Testis (tissue), 2 donors: ENCODE measurements at regions not wholly inside any gene's neighbourhood (a gene's known extent, or its start where the extent isn't known, plus 50 kb on each side); places are given as distances from the start of the nearest gene placed in this dataset.

Experiments
- CTCF ChIP-seq, 3 experiments: fragments of 450-650 bp in 2 of 3; fragments of 200-600 bp in 1 of 3; sonication (generic) in 1 of 3; IDR thresholded peaks; one replicate each; pipeline ENCODE4 v1.5.1; 2016 to 2019; ENCODE audit warnings: antibody characterized with exemption in 3 of 3, mild to moderate bottlenecking in 2 of 3, moderate library complexity in 1 of 3
- POLR2A ChIP-seq: fragments of 450-650 bp; IDR thresholded peaks from one replicate; pipeline ENCODE4 v1.6.1; 2017; ENCODE audit warnings: antibody characterized with exemption, mild to moderate bottlenecking, moderate library complexity

GRCh38 chr3:107942244-107942643 is 148.6 kb downstream of the CD47 start:
- TF ChIP-seq POLR2A, result no peak
- no peak for TF ChIP-seq CTCF (IDR thresholded peaks at IDR 0.05)
